Tibial artery (tissue), 4 donors: ENCODE measurements at regions not wholly inside any gene's neighbourhood (a gene's known extent, or its start where the extent isn't known, plus 50 kb on each side); places are given as distances from the start of the nearest gene placed in this dataset.

Source experiments
- DNase-seq, 2 donors: peaks; one replicate each; pipeline ENCODE4 v3.0.0-alpha.2; 2019
- H3K27ac ChIP-seq, 2 donors: fragments of 200-600 bp; sonication (generic) in 1 of 2; 1 replicate in 1 of 2; 2 replicates in 1 of 2; pipeline ENCODE4 v1.5.1; 2018 to 2019; ENCODE audit warnings: mild to moderate bottlenecking in 1 of 2
- H3K27me3 ChIP-seq, 2 donors: fragments of 200-600 bp; sonication (generic) in 1 of 2; one replicate each; pipeline versions ENCODE4 v1.5.1 to v1.6.0; 2016 to 2019
- H3K36me3 ChIP-seq, 3 donors: fragments of 200-600 bp; sonication (generic) in 2 of 3; one replicate each; pipeline ENCODE4 v1.5.1; 2016 to 2019; ENCODE audit warnings: mild to moderate bottlenecking in 2 of 3
- H3K4me1 ChIP-seq, 4 donors: fragments of 200-600 bp; sonication (generic) in 2 of 4; 1 replicate in 3 of 4; 2 replicates in 1 of 4; pipeline ENCODE4 v1.5.1; 2016 to 2019
- H3K4me3 ChIP-seq, 2 donors: fragments of 200-600 bp; sonication (generic) in 1 of 2; 1 replicate in 1 of 2; 2 replicates in 1 of 2; pipeline ENCODE4 v1.5.1; 2018 to 2019; ENCODE audit warnings: mild to moderate bottlenecking in 2 of 2
- H3K9me3 ChIP-seq, 3 donors: fragments of 200-600 bp; sonication (generic) in 1 of 3; one replicate each; pipeline ENCODE4 v1.5.1; 2016 to 2019
- CTCF ChIP-seq, 2 experiments: fragments of 200-600 bp in 1 of 2; fragments of 450-650 bp in 1 of 2; IDR thresholded peaks; one replicate each; pipeline ENCODE4 v1.5.1; 2017 to 2019; ENCODE audit warnings: antibody characterized with exemption in 2 of 2, mild to moderate bottlenecking in 1 of 2, moderate library complexity in 1 of 2
- intact Hi-C: fragments of 100-400 bp; cut with DNase I; formaldehyde crosslinking; loops from one replicate; pipeline ENCODE4 v1.15.0; 2023; ENCODE audit warnings: low total_unique reads

GRCh38 chr7:26547156-26547555, 255.5 kb downstream of the SNX10 start:
- Histone ChIP-seq H3K9me3 (no peaks in the 10 kb centered on the region), H3K4me1 (no peaks in the 10 kb centered on the region), H3K36me3 (no peaks in the 10 kb centered on the region), H3K4me3 (no peak overlapping the region), H3K27me3 (peaks cover 0 to 8% of the 10 kb centered on the region in 2 donors), H3K27ac (no peak overlapping the region)
- no peak for TF ChIP-seq CTCF (IDR thresholded peaks at IDR 0.05)
- intact Hi-C loops, result no loop called here
- DNase-seq, result no peak

- no peak overlapping the region for H3K27ac ChIP-seq
Observed at GRCh38 chr7:26549281-26549944, 257.8 kb downstream of the SNX10 start.

GRCh38 chr7:26550492-26550891, 258.8 kb downstream of the SNX10 start:
- Histone ChIP-seq H3K4me3 (no peak overlapping the region), H3K9me3 (no peaks in the 10 kb centered on the region), H3K27ac (no peak overlapping the region), H3K36me3 (no peaks in the 10 kb centered on the region), H3K27me3 (peaks cover 0 to 4% of the 10 kb centered on the region in 2 donors), H3K4me1 (no peaks in the 10 kb centered on the region)
- intact Hi-C loops, result no loop called here
- no peak for DNase-seq
- no peak for TF ChIP-seq CTCF (IDR thresholded peaks at IDR 0.05)

More at GRCh38 chr7:26549281-26549944, 257.8 kb downstream of the SNX10 start:
- Histone ChIP-seq H3K9me3 (no peaks in the 10 kb centered on the region), H3K27me3 (peaks cover 0 to 4% of the 10 kb centered on the region in 2 donors), H3K4me1 (no peaks in the 10 kb centered on the region), H3K4me3 (no peak overlapping the region), H3K36me3 (no peaks in the 10 kb centered on the region)
- TF ChIP-seq CTCF (IDR thresholded peaks at IDR 0.05), result no peak
- intact Hi-C loops, result no loop called here
- DNase-seq, result peak in 1 of 2 donors; percentile 24

- Histone ChIP-seq H3K9me3 (no peaks in the 10 kb centered on the region), H3K4me1 (no peaks in the 10 kb centered on the region), H3K4me3 (no peak overlapping the region), H3K36me3 (no peaks in the 10 kb centered on the region), H3K27me3 (peaks cover 0 to 4% of the 10 kb centered on the region in 2 donors), H3K27ac (no peak overlapping the region)
- intact Hi-C loops, result no loop called here
- no peak for DNase-seq
- no peak for TF ChIP-seq CTCF (IDR thresholded peaks at IDR 0.05)
Observed at GRCh38 chr7:26551740-26552139, 260.1 kb downstream of the SNX10 start.

GRCh38 chr7:26553128-26553527, 261.5 kb downstream of the SNX10 start:
- intact Hi-C loops, result no loop called here
- Histone ChIP-seq H3K27ac (no peak overlapping the region), H3K27me3 (peaks cover 0 to 4% of the 10 kb centered on the region in 2 donors), H3K4me1 (no peaks in the 10 kb centered on the region), H3K9me3 (no peaks in the 10 kb centered on the region), H3K36me3 (no peaks in the 10 kb centered on the region), H3K4me3 (no peak overlapping the region)
- TF ChIP-seq CTCF (IDR thresholded peaks at IDR 0.05), result no peak
- no peak for DNase-seq
